ENCODE measurements at regions not wholly inside any gene's neighbourhood (a gene's known extent, or its start where the extent isn't known, plus 50 kb on each side); places are given as distances from the start of the nearest gene placed in this dataset.

GRCh38 chr13:80419416-80419815 is 78.5 kb upstream of the SPRY2 start:
- DNase-seq (ENCODE audit: low spot score), result no peak
- no peak overlapping the region for H3K4me3 ChIP-seq
- TF ChIP-seq CTCF (IDR thresholded peaks at IDR 0.05), result no peak
- H3K27ac ChIP-seq, result no peak overlapping the region
- no peaks in the 10 kb centered on the region for H3K36me3 ChIP-seq
- no peaks in the 10 kb centered on the region for H3K27me3 ChIP-seq
- peaks cover 0 to 6% of the 10 kb centered on the region in 2 donors for H3K9me3 ChIP-seq
- no peaks in the 10 kb centered on the region for H3K4me1 ChIP-seq

- Histone ChIP-seq H3K27ac (no peak overlapping the region), H3K27me3 (no peaks in the 10 kb centered on the region), H3K9me3 (no peaks in the 10 kb centered on the region), H3K4me1 (no peaks in the 10 kb centered on the region), H3K4me3 (no peak overlapping the region), H3K36me3 (no peaks in the 10 kb centered on the region)
- TF ChIP-seq CTCF (IDR thresholded peaks at IDR 0.05), result no peak
- no peak for DNase-seq (ENCODE audit: low spot score)
Observed at GRCh38 chr13:80413611-80414010, 72.7 kb upstream of the SPRY2 start.

- TF ChIP-seq CTCF (IDR thresholded peaks at IDR 0.05), result no peak
- Histone ChIP-seq H3K27ac (no peak overlapping the region), H3K4me1 (no peaks in the 10 kb centered on the region), H3K27me3 (no peaks in the 10 kb centered on the region), H3K4me3 (no peak overlapping the region), H3K36me3 (no peaks in the 10 kb centered on the region), H3K9me3 (peaks cover 0 to 14% of the 10 kb centered on the region in 2 donors)
- no peak for DNase-seq (ENCODE audit: low spot score)
Observed at GRCh38 chr13:80408270-80408669, 67.3 kb upstream of the SPRY2 start.

DNA sequence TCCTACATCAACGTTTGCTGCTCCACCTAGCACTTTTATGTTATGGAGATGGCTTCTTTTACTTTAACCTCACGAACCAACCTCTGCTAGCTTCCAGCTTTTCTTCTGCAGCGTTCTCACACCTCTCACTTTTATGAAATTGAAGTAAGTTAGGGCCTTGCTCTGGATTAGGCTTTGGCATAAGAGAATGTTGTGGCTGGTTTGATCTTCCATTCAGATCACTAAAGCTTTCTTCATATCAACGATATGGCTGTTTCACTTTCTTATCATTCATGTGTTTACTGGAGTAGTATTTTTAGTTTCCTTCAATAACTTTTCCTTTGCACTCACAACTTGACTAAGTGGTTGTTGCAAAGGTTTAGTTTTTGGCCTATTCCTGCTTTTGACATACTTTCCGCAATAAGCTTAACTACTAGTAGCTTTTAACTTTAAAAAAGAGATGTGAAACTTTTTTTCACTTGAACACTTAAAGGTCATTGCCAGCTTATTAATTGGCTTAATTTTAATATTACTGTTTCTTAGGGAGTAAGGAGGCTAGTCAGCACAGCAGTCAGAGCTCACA is 60.0 kb upstream of the SPRY2 start:
- no peaks in the 10 kb centered on the region for H3K4me1 ChIP-seq
- DNase-seq (ENCODE audit: low spot score), result no peak
- H3K27me3 ChIP-seq, result no peaks in the 10 kb centered on the region
- no peak overlapping the region for H3K27ac ChIP-seq
- H3K9me3 ChIP-seq, result peaks cover 0 to 14% of the 10 kb centered on the region in 2 donors
- H3K36me3 ChIP-seq, result no peaks in the 10 kb centered on the region
- H3K4me3 ChIP-seq, result no peak overlapping the region
- no peak for TF ChIP-seq CTCF (IDR thresholded peaks at IDR 0.05)

GRCh38 chr13:80400164-80400864 is 59.4 kb upstream of the SPRY2 start:
- no peak overlapping the region for H3K4me3 ChIP-seq
- H3K9me3 ChIP-seq, result peaks cover 0 to 14% of the 10 kb centered on the region in 2 donors
- H3K36me3 ChIP-seq, result no peaks in the 10 kb centered on the region
- H3K27ac ChIP-seq, result no peak overlapping the region
- H3K27me3 ChIP-seq, result no peaks in the 10 kb centered on the region
- no peaks in the 10 kb centered on the region for H3K4me1 ChIP-seq
- TF ChIP-seq CTCF (IDR thresholded peaks at IDR 0.05), result no peak
- DNase-seq (ENCODE audit: low spot score), result no peak
